ENCODE measurements at regions not wholly inside any gene's neighbourhood (a gene's known extent, or its start where the extent isn't known, plus 50 kb on each side); places are given as distances from the start of the nearest gene placed in this dataset.

- Histone ChIP-seq H3K4me1 (ENCODE audit: insufficient read depth, low read length, severe bottlenecking) (no peaks in the 10 kb centered on the region), H3K4me2 (ENCODE audit: low read length) (no peak overlapping the region), H3K27me3 (ENCODE audit: insufficient read depth, low read length) (no peaks in the 10 kb centered on the region), H3K36me3 (ENCODE audit: insufficient read depth, low read length) (no peaks in the 10 kb centered on the region), H3K79me2 (ENCODE audit: insufficient read depth, low read length) (no peaks in the 10 kb centered on the region), H3K27ac (ENCODE audit: low read depth, low read length, poor library complexity, severe bottlenecking) (no peak overlapping the region), H2AFZ (ENCODE audit: low read length) (no peak overlapping the region), H3K9me2 (ENCODE audit: low read depth, low read length) (no peaks in the 10 kb centered on the region; the same call in 1 of the 2 replicates), H3F3A (ENCODE audit: insufficient read depth, low read length) (no peaks in the 10 kb centered on the region), H3K9ac (ENCODE audit: low read length) (no peak overlapping the region), H4K20me1 (ENCODE audit: insufficient read depth, low read length) (no peaks in the 10 kb centered on the region), H3K9me3 (ENCODE audit: low read length) (no peaks in the 10 kb centered on the region), H3K4me3 (ENCODE audit: low read depth, low read length, poor library complexity, severe bottlenecking) (no peak overlapping the region)
- TF ChIP-seq, protein P1, sequence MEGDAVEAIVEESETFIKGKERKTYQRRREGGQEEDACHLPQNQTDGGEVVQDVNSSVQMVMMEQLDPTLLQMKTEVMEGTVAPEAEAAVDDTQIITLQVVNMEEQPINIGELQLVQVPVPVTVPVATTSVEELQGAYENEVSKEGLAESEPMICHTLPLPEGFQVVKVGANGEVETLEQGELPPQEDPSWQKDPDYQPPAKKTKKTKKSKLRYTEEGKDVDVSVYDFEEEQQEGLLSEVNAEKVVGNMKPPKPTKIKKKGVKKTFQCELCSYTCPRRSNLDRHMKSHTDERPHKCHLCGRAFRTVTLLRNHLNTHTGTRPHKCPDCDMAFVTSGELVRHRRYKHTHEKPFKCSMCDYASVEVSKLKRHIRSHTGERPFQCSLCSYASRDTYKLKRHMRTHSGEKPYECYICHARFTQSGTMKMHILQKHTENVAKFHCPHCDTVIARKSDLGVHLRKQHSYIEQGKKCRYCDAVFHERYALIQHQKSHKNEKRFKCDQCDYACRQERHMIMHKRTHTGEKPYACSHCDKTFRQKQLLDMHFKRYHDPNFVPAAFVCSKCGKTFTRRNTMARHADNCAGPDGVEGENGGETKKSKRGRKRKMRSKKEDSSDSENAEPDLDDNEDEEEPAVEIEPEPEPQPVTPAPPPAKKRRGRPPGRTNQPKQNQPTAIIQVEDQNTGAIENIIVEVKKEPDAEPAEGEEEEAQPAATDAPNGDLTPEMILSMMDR (IDR thresholded peaks at IDR 0.05; ENCODE audit: low read length) = no peak
- TF ChIP-seq EZH2 (IDR thresholded peaks at IDR 0.05; ENCODE audit: borderline replicate concordance, low read length) = no peak
Measured at GRCh38 chr3:180264479-180264878, 227.7 kb upstream of the PEX5L start.

DNA sequence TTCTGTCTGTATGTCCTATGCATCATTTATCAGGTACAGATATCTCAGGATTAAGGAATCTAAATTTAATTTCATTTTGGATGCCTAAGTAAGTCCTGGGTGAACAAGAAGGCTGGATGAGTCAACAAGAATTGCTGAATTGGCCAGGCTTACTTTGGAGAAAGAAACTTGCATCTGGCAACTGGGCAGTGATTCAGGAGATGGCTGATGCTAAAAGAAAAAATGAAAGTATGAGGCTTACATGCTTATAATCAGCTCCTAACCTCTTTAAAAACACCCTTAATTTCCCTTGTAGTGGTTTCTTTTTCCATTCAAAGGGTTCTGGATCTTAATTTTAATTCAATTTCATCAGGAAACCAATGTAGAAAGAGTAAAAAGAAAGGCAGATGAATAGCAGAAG lies 228.8 kb upstream of the PEX5L start:
- TF ChIP-seq, protein P1 (IDR thresholded peaks at IDR 0.05; ENCODE audit: low read length) = no peak
- no peak for TF ChIP-seq EZH2 (IDR thresholded peaks at IDR 0.05; ENCODE audit: borderline replicate concordance, low read length)
- no peaks in the 10 kb centered on the region for H3K9me3 ChIP-seq (ENCODE audit: low read length)
- H3K27ac ChIP-seq (ENCODE audit: low read depth, low read length, poor library complexity, severe bottlenecking) = no peak overlapping the region
- H4K20me1 ChIP-seq (ENCODE audit: insufficient read depth, low read length) = no peaks in the 10 kb centered on the region
- H3K4me3 ChIP-seq (ENCODE audit: low read depth, low read length, poor library complexity, severe bottlenecking) = no peak overlapping the region
- no peaks in the 10 kb centered on the region; the same call in 1 of the 2 replicates for H3K9me2 ChIP-seq (ENCODE audit: low read depth, low read length)
- H2AFZ ChIP-seq (ENCODE audit: low read length) = no peak overlapping the region
- no peaks in the 10 kb centered on the region for H3F3A ChIP-seq (ENCODE audit: insufficient read depth, low read length)
- H3K79me2 ChIP-seq (ENCODE audit: insufficient read depth, low read length) = no peaks in the 10 kb centered on the region
- no peaks in the 10 kb centered on the region for H3K27me3 ChIP-seq (ENCODE audit: insufficient read depth, low read length)
- H3K4me2 ChIP-seq (ENCODE audit: low read length) = no peak overlapping the region
- H3K9ac ChIP-seq (ENCODE audit: low read length) = no peak overlapping the region
- no peaks in the 10 kb centered on the region for H3K36me3 ChIP-seq (ENCODE audit: insufficient read depth, low read length)
- H3K4me1 ChIP-seq (ENCODE audit: insufficient read depth, low read length, severe bottlenecking) = no peaks in the 10 kb centered on the region

DNA sequence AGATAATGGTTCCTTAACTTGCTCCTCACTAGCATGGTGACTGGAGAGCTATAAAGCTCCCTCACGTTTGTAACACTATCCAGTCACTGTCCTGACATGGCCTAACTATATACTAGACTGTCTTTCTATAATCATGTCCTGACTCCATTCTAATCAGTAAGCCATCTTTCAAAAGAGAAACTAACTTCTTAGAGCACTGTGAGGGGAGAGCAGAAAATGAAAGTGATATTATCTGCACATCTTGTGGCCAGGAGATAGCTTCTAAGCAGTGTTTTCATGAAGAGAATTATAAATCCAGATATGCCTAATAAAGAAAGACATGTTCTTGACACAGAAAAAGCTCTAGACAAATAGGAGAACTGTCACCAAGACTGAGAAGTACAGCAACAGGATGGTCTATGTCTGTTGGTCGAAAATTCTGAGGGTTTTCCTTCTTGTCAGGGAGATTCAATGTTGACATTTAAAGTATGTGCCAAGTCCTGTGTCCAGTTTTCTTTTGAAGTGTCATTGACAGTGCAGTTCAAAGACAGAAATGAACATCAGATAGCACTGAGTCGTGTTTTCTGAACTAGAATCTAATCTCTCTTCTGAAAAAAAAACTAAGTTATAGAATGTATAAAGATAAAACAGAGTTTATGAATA lies 230.6 kb upstream of the PEX5L start:
- no peak overlapping the region for H2AFZ ChIP-seq (ENCODE audit: low read length)
- no peaks in the 10 kb centered on the region for H3K9me3 ChIP-seq (ENCODE audit: low read length)
- no peaks in the 10 kb centered on the region for H3K36me3 ChIP-seq (ENCODE audit: insufficient read depth, low read length)
- TF ChIP-seq, protein P1 (IDR thresholded peaks at IDR 0.05; ENCODE audit: low read length) = no peak
- no peak for TF ChIP-seq EZH2 (IDR thresholded peaks at IDR 0.05; ENCODE audit: borderline replicate concordance, low read length)
- H3K4me1 ChIP-seq (ENCODE audit: insufficient read depth, low read length, severe bottlenecking) = no peaks in the 10 kb centered on the region
- H3F3A ChIP-seq (ENCODE audit: insufficient read depth, low read length) = no peaks in the 10 kb centered on the region
- H4K20me1 ChIP-seq (ENCODE audit: insufficient read depth, low read length) = no peaks in the 10 kb centered on the region
- H3K9me2 ChIP-seq (ENCODE audit: low read depth, low read length) = no peaks in the 10 kb centered on the region; the same call in 1 of the 2 replicates
- peak overlapping the region; percentile 5; the same call in 1 of the 2 replicates for H3K4me2 ChIP-seq (ENCODE audit: low read length)
- H3K27me3 ChIP-seq (ENCODE audit: insufficient read depth, low read length) = no peaks in the 10 kb centered on the region
- H3K79me2 ChIP-seq (ENCODE audit: insufficient read depth, low read length) = no peaks in the 10 kb centered on the region
- no peak overlapping the region for H3K4me3 ChIP-seq (ENCODE audit: low read depth, low read length, poor library complexity, severe bottlenecking)
- no peak overlapping the region for H3K27ac ChIP-seq (ENCODE audit: low read depth, low read length, poor library complexity, severe bottlenecking)
- H3K9ac ChIP-seq (ENCODE audit: low read length) = no peak overlapping the region

All from OCI-LY1 (cell line).